CD14-positive monocyte (primary cell): ENCODE measurements at regions not wholly inside any gene's neighbourhood (a gene's known extent, or its start where the extent isn't known, plus 50 kb on each side); places are given as distances from the start of the nearest gene placed in this dataset.

Source experiments
- DNase-seq, 3 donors: peaks; one replicate each; pipeline ENCODE4 v3.0.0-alpha.2; 2011 to 2022
- H2AFZ ChIP-seq: 2 replicates; pipeline ENCODE4 v1.6.0; 2012; ENCODE audit warnings: mild to moderate bottlenecking, low read depth, low read length, inconsistent platforms; ENCODE audit not compliant: insufficient read depth, poor library complexity, severe bottlenecking
- H3K27ac ChIP-seq, 2 donors: 1 replicate in 1 of 2; 2 replicates in 1 of 2; pipeline ENCODE4 v1.5.1; 2012 to 2013; ENCODE audit warnings: low read length in 2 of 2, control low read depth in 1 of 2, inconsistent platforms in 1 of 2, low read depth in 1 of 2, mild to moderate bottlenecking in 1 of 2
- H3K27me3 ChIP-seq, 2 donors: one replicate each; pipeline versions ENCODE4 v1.6.0 to v1.6.1; 2011 to 2013; ENCODE audit warnings: low read length in 2 of 2; ENCODE audit not compliant: control insufficient read depth in 2 of 2, insufficient read depth in 2 of 2
- H3K36me3 ChIP-seq, 2 donors: replicated peaks in 1 of 2; 1 replicate in 1 of 2; 2 replicates in 1 of 2; pipeline versions ENCODE4 v1.5.1 to v1.6.1; 2012 to 2013; ENCODE audit warnings: low read length in 2 of 2, control low read depth in 1 of 2, inconsistent platforms in 1 of 2, mild to moderate bottlenecking in 1 of 2; ENCODE audit not compliant: insufficient read depth in 2 of 2, control insufficient read depth in 1 of 2
- H3K4me1 ChIP-seq, 2 donors: 1 replicate in 1 of 2; 2 replicates in 1 of 2; pipeline versions ENCODE4 v1.5.1 to v1.6.1; 2012 to 2013; ENCODE audit warnings: low read length in 2 of 2, control low read depth in 1 of 2, inconsistent platforms in 1 of 2, mild to moderate bottlenecking in 1 of 2, moderate library complexity in 1 of 2; ENCODE audit not compliant: insufficient read depth in 2 of 2, control insufficient read depth in 1 of 2
- H3K4me2 ChIP-seq: replicated peaks from 2 replicates; pipeline ENCODE3; 2012; ENCODE audit warnings: low read length, moderate library complexity, mild to moderate bottlenecking; ENCODE audit not compliant: poor library complexity, severe bottlenecking; ENCODE audit errors: extremely low read depth
- H3K4me3 ChIP-seq, 3 experiments: fragments of 200-600 bp in 1 of 3; sonication (generic) in 1 of 3; replicated peaks in 1 of 3; 1 replicate in 2 of 3; 2 replicates in 1 of 3; pipeline ENCODE4 v1.5.1; 2011 to 2013; ENCODE audit warnings: low read length in 3 of 3, mild to moderate bottlenecking in 3 of 3, control low read depth in 2 of 3, low read depth in 2 of 3, inconsistent platforms in 1 of 3, moderate library complexity in 1 of 3
- H3K79me2 ChIP-seq: 2 replicates; pipeline ENCODE4 v1.6.0; 2012; ENCODE audit warnings: mild to moderate bottlenecking, control low read depth, inconsistent platforms, low read length, moderate library complexity; ENCODE audit not compliant: insufficient read depth
- H3K9ac ChIP-seq: 2 replicates; pipeline ENCODE4 v1.6.0; 2017; ENCODE audit warnings: low read length, mild to moderate bottlenecking; ENCODE audit not compliant: insufficient read depth, poor library complexity, severe bottlenecking
- H3K9me3 ChIP-seq, 2 donors: replicated peaks in 1 of 2; 1 replicate in 1 of 2; 2 replicates in 1 of 2; pipeline versions ENCODE4 v1.5.1 to v1.6.1; 2012 to 2013; ENCODE audit warnings: low read length in 2 of 2, control low read depth in 1 of 2; ENCODE audit not compliant: control insufficient read depth in 1 of 2, insufficient read depth in 1 of 2
- H4K20me1 ChIP-seq: 2 replicates; pipeline ENCODE4 v1.6.0; 2012; ENCODE audit warnings: mild to moderate bottlenecking, low read length, control low read depth, moderate library complexity; ENCODE audit not compliant: insufficient read depth
- H3K27ac Mint-ChIP-seq, 7 donors: one replicate each; pipeline ENCODE4 v1.8.0; 2020; ENCODE audit warnings: mild to moderate bottlenecking in 7 of 7, mixed read lengths in 7 of 7, moderate library complexity in 6 of 7, inconsistent platforms in 2 of 7
- H3K27me3 Mint-ChIP-seq, 3 donors: one replicate each; pipeline ENCODE4 v1.8.0; 2021 to 2022; ENCODE audit warnings: low read depth in 3 of 3, mild to moderate bottlenecking in 3 of 3, mixed read lengths in 3 of 3, moderate library complexity in 3 of 3, inconsistent platforms in 1 of 3
- H3K36me3 Mint-ChIP-seq, 2 donors: one replicate each; pipeline ENCODE4 v1.8.0; 2020; ENCODE audit warnings: mixed read lengths in 2 of 2, inconsistent platforms in 1 of 2, mild to moderate bottlenecking in 1 of 2
- H3K4me1 Mint-ChIP-seq: one replicate; pipeline ENCODE4 v1.8.0; 2020; ENCODE audit warnings: mild to moderate bottlenecking, mixed read lengths
- H3K4me3 Mint-ChIP-seq, 2 donors: one replicate each; pipeline ENCODE4 v1.8.0; 2020; ENCODE audit warnings: mild to moderate bottlenecking in 2 of 2, mixed read lengths in 2 of 2, moderate library complexity in 1 of 2
- H3K9me3 Mint-ChIP-seq, 7 donors: one replicate each; pipeline ENCODE4 v1.8.0; 2020 to 2022; ENCODE audit warnings: mixed read lengths in 7 of 7, mild to moderate bottlenecking in 6 of 7, moderate library complexity in 6 of 7, inconsistent platforms in 2 of 7
- CTCF ChIP-seq: fragments of 200-600 bp; IDR thresholded peaks from one replicate; pipeline ENCODE4 v1.8.0; 2022; ENCODE audit warnings: antibody characterized with exemption, mild to moderate bottlenecking
- intact Hi-C, 2 donors: fragments of 100-400 bp; cut with micrococcal nuclease; formaldehyde crosslinking; loops; one replicate each; pipeline versions ENCODE4 v1.15.0 to v1.15.1; 2023

- intact Hi-C loops: no loop called here
- H3K9me3 ChIP-seq: peaks cover 7 to 17% of the 10 kb centered on the region in 2 donors
- Mint-ChIP-seq H3K27ac (no peak overlapping the region), H3K36me3 (no peaks in the 10 kb centered on the region), H3K4me3 (no peak overlapping the region), H3K9me3 (peaks cover 2 to 13% (median 8%) of the 10 kb centered on the region in 7 donors), H3K4me1 (no peaks in the 10 kb centered on the region), H3K27me3 (peaks cover 0 to 2% (median 0%) of the 10 kb centered on the region in 3 donors)
- H2AFZ ChIP-seq: no peak overlapping the region
- TF ChIP-seq CTCF: no peak
- DNase-seq: no peak
- no peak overlapping the region for H3K4me2 ChIP-seq
- no peaks in the 10 kb centered on the region for H3K36me3 ChIP-seq
- no peaks in the 10 kb centered on the region for H3K27me3 ChIP-seq
- H3K27ac ChIP-seq: no peak overlapping the region
- H3K79me2 ChIP-seq: no peaks in the 10 kb centered on the region
- no peaks in the 10 kb centered on the region for H4K20me1 ChIP-seq
- H3K4me1 ChIP-seq: no peaks in the 10 kb centered on the region
- H3K9ac ChIP-seq: no peak overlapping the region
- no peak overlapping the region for H3K4me3 ChIP-seq
Observed at GRCh38 chr13:84352946-84353345, 470.7 kb upstream of the SLITRK1 start.

GRCh38 chr13:84339456-84339855 lies 457.2 kb upstream of the SLITRK1 start:
- H3K9me3 Mint-ChIP-seq: peaks cover 0 to 19% (median 9%) of the 10 kb centered on the region in 7 donors

More at GRCh38 chr13:84339456-84339855, 457.2 kb upstream of the SLITRK1 start:
- H3K36me3 ChIP-seq: no peaks in the 10 kb centered on the region
- H3K9ac ChIP-seq: no peak overlapping the region
- H3K4me1 ChIP-seq: no peaks in the 10 kb centered on the region
- Mint-ChIP-seq H3K4me3 (no peak overlapping the region), H3K36me3 (no peaks in the 10 kb centered on the region), H3K27me3 (peaks cover 0 to 3% (median 0%) of the 10 kb centered on the region in 3 donors), H3K27ac (no peak overlapping the region), H3K4me1 (no peaks in the 10 kb centered on the region)
- H3K27ac ChIP-seq: no peak overlapping the region
- no peak overlapping the region for H3K4me3 ChIP-seq
- intact Hi-C loops: no loop called here
- H2AFZ ChIP-seq: no peak overlapping the region
- H3K27me3 ChIP-seq: no peaks in the 10 kb centered on the region
- no peak overlapping the region for H3K4me2 ChIP-seq
- no peak for DNase-seq
- peaks cover 0 to 15% of the 10 kb centered on the region in 2 donors for H3K9me3 ChIP-seq
- no peaks in the 10 kb centered on the region for H3K79me2 ChIP-seq
- no peak for TF ChIP-seq CTCF
- no peaks in the 10 kb centered on the region for H4K20me1 ChIP-seq
